ENCODE measurements at regions not wholly inside any gene's neighbourhood (a gene's known extent, or its start where the extent isn't known, plus 50 kb on each side); places are given as distances from the start of the nearest gene placed in this dataset.

DNA sequence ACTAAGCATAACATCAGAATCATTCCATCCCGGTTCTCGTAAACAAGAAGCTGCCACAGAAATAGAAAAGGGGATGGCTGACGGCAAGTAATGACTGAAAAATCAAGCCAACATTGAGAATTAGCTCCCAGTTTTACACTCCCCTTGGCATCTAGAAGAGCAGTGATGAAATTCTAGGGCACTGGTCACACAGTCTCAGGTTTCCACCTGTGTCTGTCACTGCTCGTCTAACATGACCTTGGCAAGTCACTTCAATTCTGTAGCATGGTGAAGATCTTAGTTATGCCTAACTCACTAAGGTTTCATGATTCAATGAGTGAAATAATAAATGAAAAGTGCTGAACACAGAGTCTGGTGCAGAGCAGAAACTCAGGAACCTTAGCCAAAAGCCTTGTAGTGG is 272.3 kb upstream of the ARRDC4 start:
- Histone ChIP-seq H3K4me1 (ENCODE audit: low read depth) (peaks cover 9% of the 10 kb centered on the region), H3K27ac (no peak overlapping the region), H3K27me3 (no peaks in the 10 kb centered on the region), H3K36me3 (no peaks in the 10 kb centered on the region), H3K9me3 (ENCODE audit: low read depth) (no peaks in the 10 kb centered on the region), H3K4me3 (no peak overlapping the region)
- DNase-seq (ENCODE audit: low read depth in 1 of 2, low spot score in 1 of 2): no peak
- TF ChIP-seq, protein P1, sequence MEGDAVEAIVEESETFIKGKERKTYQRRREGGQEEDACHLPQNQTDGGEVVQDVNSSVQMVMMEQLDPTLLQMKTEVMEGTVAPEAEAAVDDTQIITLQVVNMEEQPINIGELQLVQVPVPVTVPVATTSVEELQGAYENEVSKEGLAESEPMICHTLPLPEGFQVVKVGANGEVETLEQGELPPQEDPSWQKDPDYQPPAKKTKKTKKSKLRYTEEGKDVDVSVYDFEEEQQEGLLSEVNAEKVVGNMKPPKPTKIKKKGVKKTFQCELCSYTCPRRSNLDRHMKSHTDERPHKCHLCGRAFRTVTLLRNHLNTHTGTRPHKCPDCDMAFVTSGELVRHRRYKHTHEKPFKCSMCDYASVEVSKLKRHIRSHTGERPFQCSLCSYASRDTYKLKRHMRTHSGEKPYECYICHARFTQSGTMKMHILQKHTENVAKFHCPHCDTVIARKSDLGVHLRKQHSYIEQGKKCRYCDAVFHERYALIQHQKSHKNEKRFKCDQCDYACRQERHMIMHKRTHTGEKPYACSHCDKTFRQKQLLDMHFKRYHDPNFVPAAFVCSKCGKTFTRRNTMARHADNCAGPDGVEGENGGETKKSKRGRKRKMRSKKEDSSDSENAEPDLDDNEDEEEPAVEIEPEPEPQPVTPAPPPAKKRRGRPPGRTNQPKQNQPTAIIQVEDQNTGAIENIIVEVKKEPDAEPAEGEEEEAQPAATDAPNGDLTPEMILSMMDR (IDR thresholded peaks at IDR 0.05; ENCODE audit: low read depth, low read length): no peak

GRCh38 chr15:97688886-97689285 is 271.6 kb upstream of the ARRDC4 start:
- Histone ChIP-seq H3K36me3 (no peaks in the 10 kb centered on the region), H3K4me3 (no peak overlapping the region)

GRCh38 chr15:97691078-97691477 is 269.4 kb upstream of the ARRDC4 start:
- Histone ChIP-seq H3K4me3 (no peak overlapping the region), H3K27me3 (no peaks in the 10 kb centered on the region), H3K27ac (no peak overlapping the region), H3K4me1 (ENCODE audit: low read depth) (peaks cover 9% of the 10 kb centered on the region), H3K36me3 (no peaks in the 10 kb centered on the region), H3K9me3 (ENCODE audit: low read depth) (no peaks in the 10 kb centered on the region)
- TF ChIP-seq, protein P1 (IDR thresholded peaks at IDR 0.05; ENCODE audit: low read depth, low read length): no peak
- no peak for DNase-seq (ENCODE audit: low read depth in 1 of 2, low spot score in 1 of 2)

More at GRCh38 chr15:97688886-97689285, 271.6 kb upstream of the ARRDC4 start:
- DNase-seq (ENCODE audit: low read depth in 1 of 2, low spot score in 1 of 2): no peak
- TF ChIP-seq, protein P1 (IDR thresholded peaks at IDR 0.05; ENCODE audit: low read depth, low read length): no peak
- Histone ChIP-seq H3K27ac (no peak overlapping the region), H3K9me3 (ENCODE audit: low read depth) (no peaks in the 10 kb centered on the region), H3K27me3 (no peaks in the 10 kb centered on the region), H3K4me1 (ENCODE audit: low read depth) (peaks cover 9% of the 10 kb centered on the region)

DNA sequence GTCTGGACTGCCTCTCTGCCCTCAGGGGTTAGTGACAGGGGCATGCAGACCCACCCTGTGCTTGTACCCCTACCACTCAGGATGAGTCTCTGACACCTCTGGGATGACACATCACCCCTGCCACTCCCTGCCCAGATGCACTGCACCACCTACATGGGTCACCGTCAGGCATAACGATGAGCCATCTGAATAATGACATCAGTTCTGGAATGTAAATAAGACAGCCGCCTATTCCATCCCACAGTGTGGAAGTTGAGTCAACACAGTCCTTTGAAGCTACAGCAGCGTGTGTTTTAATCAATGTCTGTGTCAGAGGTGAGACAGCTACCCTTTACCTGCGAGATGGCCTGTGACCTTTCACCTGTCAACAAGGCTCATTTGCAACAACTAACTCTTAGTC is 268.7 kb upstream of the ARRDC4 start:
- no peak for DNase-seq (ENCODE audit: low read depth in 1 of 2, low spot score in 1 of 2)
- Histone ChIP-seq H3K27me3 (no peaks in the 10 kb centered on the region), H3K9me3 (ENCODE audit: low read depth) (no peaks in the 10 kb centered on the region), H3K27ac (no peak overlapping the region), H3K4me3 (no peak overlapping the region), H3K4me1 (ENCODE audit: low read depth) (peaks cover 9% of the 10 kb centered on the region), H3K36me3 (no peaks in the 10 kb centered on the region)
- TF ChIP-seq, protein P1 (IDR thresholded peaks at IDR 0.05; ENCODE audit: low read depth, low read length): no peak

DNA sequence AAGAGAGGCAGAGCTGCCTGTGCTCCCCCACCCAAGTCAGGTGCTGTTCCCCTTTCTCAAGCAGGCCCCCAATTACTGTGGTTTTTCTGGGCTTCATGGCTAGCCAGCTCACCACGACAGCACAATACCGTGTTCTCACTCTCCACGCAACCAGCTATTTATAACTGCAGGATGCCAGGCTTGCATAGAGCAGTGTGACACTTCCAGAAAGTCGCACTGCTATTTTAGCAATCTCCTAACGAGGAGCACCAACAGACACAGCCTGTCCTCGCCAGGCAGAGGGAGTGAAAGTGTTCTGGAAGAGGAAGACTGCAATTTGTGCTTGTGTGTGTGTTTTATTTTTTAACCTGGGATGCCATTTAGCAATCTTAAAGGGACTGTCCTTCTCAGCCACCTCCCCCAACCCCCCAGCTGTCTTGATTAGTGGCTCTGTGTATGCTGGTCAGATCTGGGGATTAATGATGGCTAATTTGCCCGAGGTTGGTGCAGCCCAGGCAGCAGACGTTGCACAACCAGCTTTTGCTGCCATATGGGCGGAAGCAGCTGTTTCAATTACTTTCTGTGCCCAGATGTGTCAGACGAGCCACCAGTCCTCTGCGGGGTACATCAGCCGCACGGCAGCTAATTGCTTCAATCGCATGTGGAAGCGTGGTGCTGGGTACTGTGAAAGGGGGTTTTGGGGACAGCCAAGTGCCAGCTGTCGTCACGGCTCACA is 268.0 kb upstream of the ARRDC4 start:
- no peak overlapping the region for H3K4me3 ChIP-seq
- TF ChIP-seq, protein P1 (IDR thresholded peaks at IDR 0.05; ENCODE audit: low read depth, low read length): no peak

More for the DNA sequence above, 268.0 kb upstream of the ARRDC4 start:
- no peaks in the 10 kb centered on the region for H3K27me3 ChIP-seq
- no peaks in the 10 kb centered on the region for H3K9me3 ChIP-seq (ENCODE audit: low read depth)
- H3K36me3 ChIP-seq: no peaks in the 10 kb centered on the region
- peak in 1 of 2 donors; percentile 27 for DNase-seq (ENCODE audit: low read depth in 1 of 2, low spot score in 1 of 2)
- H3K27ac ChIP-seq: no peak overlapping the region
- H3K4me1 ChIP-seq (ENCODE audit: low read depth): peaks cover 9% of the 10 kb centered on the region
